ENCODE measurements at regions not wholly inside any gene's neighbourhood (a gene's known extent, or its start where the extent isn't known, plus 50 kb on each side); places are given as distances from the start of the nearest gene placed in this dataset.
A peak's percentile ranks its signal among the peaks of the same experiment; 100 is the strongest.

DNA sequence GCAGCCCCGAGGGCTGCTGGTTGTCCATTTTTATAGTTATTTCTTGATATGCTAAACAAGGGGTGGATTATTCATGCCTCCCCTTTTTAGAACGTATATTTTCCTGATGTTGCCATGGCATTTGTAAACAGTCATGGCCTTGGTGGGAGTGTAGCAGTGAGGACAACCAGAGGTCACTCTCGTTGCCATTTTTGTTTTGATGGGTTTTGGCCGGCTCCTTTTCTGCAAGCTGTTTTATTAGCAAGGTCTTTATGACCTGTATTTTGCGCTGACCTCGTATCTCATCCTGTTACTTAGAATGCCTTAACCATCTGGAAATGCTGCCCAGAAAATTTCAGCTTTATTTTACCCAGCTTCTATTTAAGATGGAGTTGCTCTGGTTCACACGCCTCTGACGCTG, 825.8 kb upstream of the CDH2 start:
- TF ChIP-seq, protein P1, sequence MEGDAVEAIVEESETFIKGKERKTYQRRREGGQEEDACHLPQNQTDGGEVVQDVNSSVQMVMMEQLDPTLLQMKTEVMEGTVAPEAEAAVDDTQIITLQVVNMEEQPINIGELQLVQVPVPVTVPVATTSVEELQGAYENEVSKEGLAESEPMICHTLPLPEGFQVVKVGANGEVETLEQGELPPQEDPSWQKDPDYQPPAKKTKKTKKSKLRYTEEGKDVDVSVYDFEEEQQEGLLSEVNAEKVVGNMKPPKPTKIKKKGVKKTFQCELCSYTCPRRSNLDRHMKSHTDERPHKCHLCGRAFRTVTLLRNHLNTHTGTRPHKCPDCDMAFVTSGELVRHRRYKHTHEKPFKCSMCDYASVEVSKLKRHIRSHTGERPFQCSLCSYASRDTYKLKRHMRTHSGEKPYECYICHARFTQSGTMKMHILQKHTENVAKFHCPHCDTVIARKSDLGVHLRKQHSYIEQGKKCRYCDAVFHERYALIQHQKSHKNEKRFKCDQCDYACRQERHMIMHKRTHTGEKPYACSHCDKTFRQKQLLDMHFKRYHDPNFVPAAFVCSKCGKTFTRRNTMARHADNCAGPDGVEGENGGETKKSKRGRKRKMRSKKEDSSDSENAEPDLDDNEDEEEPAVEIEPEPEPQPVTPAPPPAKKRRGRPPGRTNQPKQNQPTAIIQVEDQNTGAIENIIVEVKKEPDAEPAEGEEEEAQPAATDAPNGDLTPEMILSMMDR (IDR thresholded peaks at IDR 0.05) = no peak
- TF ChIP-seq POLR2A (IDR thresholded peaks at IDR 0.05) = no peak
- intact Hi-C loops (cut with DNase I) = no loop called here

DNA sequence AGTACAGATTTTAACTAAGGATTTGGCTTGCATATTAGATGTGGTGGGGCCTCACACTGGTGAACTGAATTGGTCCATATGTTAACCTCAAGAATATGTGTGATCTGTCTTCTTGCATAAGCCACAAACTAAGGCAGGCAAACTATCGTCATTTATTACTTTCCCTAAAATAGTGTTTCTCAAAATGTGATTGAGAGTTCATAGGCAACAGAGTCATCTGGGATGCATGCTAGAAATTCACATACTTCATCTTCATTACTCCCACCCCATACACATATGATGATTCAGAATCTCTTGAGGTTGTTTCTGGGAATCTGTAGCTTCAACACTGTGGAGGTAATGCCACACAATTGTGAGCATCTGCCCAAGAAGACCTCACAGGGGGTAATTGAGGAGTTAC, 822.8 kb upstream of the CDH2 start:
- Histone ChIP-seq H3K9me3 (no peaks in the 10 kb centered on the region), H3K27me3 (no peaks in the 10 kb centered on the region), H3K4me3 (no peak overlapping the region), H3K27ac (no peak overlapping the region), H3K4me1 (no peaks in the 10 kb centered on the region), H3K36me3 (no peaks in the 10 kb centered on the region)
- TF ChIP-seq, protein P1 (IDR thresholded peaks at IDR 0.05) = no peak
- no peak for TF ChIP-seq POLR2A (IDR thresholded peaks at IDR 0.05)
- WGBS, 4 donors = 83 to 100% (median 94%) methylated on average over 1 of the region's 1 CpG
- intact Hi-C loops (cut with DNase I) = no loop called here
- DNase-seq = no peak
- no peak for ATAC-seq

More for the DNA sequence above, 825.8 kb upstream of the CDH2 start:
- ATAC-seq (no peak), DNase-seq (no peak)
- H3K4me1 ChIP-seq = no peaks in the 10 kb centered on the region
- H3K27ac ChIP-seq = no peak overlapping the region
- WGBS, 4 donors = 53 to 59% (median 58%) methylated on average over 8 of the region's 8 CpGs
- H3K27me3 ChIP-seq = no peaks in the 10 kb centered on the region
- H3K36me3 ChIP-seq = no peaks in the 10 kb centered on the region
- no peak overlapping the region for H3K4me3 ChIP-seq
- no peaks in the 10 kb centered on the region for H3K9me3 ChIP-seq

DNA sequence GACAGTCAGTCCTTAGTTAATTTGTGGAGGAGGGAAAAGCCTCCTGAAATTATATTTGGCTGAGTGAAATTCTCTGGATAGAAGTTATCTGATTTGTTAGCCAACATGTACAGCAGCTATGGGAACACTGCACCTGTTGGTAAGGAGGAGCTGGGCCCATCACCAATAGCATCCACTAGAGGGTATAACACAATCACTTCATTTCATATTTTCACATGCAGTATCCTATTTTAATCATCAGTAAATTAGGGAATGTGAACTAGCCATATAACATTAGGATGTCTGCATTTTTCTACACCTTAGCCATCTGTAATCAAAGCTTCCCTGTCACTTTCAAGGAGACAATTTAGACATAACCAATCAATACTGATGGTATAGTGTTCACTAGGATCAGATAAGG, 818.4 kb upstream of the CDH2 start:
- intact Hi-C loops (cut with DNase I) = no loop called here
- Histone ChIP-seq H3K36me3 (no peaks in the 10 kb centered on the region), H3K4me3 (no peak overlapping the region), H3K27me3 (no peaks in the 10 kb centered on the region), H3K27ac (no peak overlapping the region), H3K9me3 (no peaks in the 10 kb centered on the region), H3K4me1 (no peaks in the 10 kb centered on the region)
- ATAC-seq (no peak), DNase-seq (no peak)
- TF ChIP-seq, protein P1 (IDR thresholded peaks at IDR 0.05) = peak in 2 of 12 donors; percentile 15 to 21
- no peak for TF ChIP-seq POLR2A (IDR thresholded peaks at IDR 0.05)

DNA sequence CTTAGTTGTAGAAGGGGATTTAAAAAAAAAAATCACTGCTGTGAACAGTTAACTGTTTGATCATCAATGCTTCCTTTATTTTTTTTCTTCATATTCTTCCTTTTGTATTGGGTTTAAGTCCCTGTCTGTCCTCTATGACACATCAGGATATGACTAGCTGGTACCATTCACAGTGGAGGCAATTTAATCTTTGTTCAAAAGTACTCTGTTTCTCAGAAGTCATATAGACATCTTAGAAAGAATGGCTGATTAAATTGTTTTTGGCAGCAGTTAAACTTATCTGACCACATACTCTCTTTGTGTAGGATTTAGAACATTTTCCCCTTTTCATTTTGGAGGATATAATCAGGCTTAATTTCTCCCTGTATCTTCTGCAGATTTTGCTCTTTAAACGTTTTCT, 807.8 kb upstream of the CDH2 start:
- intact Hi-C loops (cut with DNase I) = no loop called here
- 13 to 44% (median 30%) methylated on average over 1 of the region's 1 CpG for WGBS, 4 donors
- no peak for TF ChIP-seq POLR2A (IDR thresholded peaks at IDR 0.05)
- TF ChIP-seq, protein P1 (IDR thresholded peaks at IDR 0.05) = no peak

More for the DNA sequence above, 807.8 kb upstream of the CDH2 start:
- peaks cover 0 to 6% (median 0%) of the 10 kb centered on the region in 12 donors for H3K9me3 ChIP-seq
- H3K27me3 ChIP-seq = no peaks in the 10 kb centered on the region
- H3K4me3 ChIP-seq = no peak overlapping the region
- no peaks in the 10 kb centered on the region for H3K36me3 ChIP-seq
- ATAC-seq = no peak
- no peaks in the 10 kb centered on the region for H3K4me1 ChIP-seq
- no peak overlapping the region for H3K27ac ChIP-seq
- DNase-seq = no peak

All from heart left ventricle (tissue), 16 donors.